Stromal cell of bone marrow (primary cell): ENCODE measurements at regions not wholly inside any gene's neighbourhood (a gene's known extent, or its start where the extent isn't known, plus 50 kb on each side); places are given as distances from the start of the nearest gene placed in this dataset.

Source experiments
- DNase-seq: peaks from one replicate; pipeline ENCODE4 v3.0.0-alpha.2; 2012; ENCODE audit warnings: low read depth

DNA sequence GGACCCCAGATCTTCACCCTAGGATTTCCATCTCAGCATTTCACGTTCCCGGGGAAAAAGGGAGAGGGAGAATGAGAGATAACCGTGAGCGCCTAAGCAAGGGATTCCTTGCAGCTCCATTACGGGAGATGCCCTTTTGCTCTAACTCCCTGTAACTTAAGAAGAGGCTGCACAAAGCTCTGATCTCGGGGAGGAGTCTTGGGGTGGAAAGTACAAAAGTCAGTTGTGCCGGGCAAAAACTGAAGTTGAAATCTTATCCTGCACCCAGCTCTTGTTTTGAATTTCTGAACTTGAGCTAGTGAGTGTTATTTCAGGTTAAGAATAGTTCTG lies 256.4 kb upstream of the SOX21 start:
- DNase-seq = no peak

DNA sequence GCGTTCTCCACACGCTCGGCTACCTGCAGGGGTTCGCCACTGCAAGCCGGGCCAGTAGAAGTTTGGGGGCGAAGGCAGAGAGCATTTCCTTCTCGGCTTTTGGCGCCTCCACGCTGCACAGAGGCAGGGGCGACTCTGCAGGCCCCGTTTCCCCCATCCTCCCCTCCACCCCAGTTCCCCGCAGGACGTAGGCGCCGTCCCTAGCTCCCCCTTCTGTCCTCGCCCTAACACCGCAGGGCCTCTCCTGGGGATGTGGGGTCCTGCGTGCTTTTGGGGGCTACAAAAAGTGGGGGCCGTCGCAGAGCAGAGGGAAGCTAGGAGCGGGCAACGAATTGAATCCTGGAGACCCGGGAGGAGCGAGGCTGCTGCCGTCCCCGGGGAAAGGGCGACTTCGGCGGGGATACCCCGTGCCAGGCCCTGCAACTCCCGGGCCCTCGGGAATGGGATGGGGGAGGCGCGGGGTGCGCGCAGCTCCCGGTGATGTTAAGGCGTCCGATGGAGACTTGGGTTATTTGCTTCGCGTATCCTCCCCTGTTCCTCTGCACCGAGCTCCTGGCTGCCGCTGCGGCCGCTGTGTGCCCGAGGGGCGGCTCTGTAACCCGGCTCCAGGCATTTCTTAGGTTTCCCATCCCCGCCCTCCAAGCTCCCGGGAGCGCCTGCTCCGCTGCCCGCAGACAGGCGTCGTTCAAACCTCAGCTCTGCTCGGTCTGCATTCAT lies 255.9 kb upstream of the SOX21 start:
- no peak for DNase-seq

DNA sequence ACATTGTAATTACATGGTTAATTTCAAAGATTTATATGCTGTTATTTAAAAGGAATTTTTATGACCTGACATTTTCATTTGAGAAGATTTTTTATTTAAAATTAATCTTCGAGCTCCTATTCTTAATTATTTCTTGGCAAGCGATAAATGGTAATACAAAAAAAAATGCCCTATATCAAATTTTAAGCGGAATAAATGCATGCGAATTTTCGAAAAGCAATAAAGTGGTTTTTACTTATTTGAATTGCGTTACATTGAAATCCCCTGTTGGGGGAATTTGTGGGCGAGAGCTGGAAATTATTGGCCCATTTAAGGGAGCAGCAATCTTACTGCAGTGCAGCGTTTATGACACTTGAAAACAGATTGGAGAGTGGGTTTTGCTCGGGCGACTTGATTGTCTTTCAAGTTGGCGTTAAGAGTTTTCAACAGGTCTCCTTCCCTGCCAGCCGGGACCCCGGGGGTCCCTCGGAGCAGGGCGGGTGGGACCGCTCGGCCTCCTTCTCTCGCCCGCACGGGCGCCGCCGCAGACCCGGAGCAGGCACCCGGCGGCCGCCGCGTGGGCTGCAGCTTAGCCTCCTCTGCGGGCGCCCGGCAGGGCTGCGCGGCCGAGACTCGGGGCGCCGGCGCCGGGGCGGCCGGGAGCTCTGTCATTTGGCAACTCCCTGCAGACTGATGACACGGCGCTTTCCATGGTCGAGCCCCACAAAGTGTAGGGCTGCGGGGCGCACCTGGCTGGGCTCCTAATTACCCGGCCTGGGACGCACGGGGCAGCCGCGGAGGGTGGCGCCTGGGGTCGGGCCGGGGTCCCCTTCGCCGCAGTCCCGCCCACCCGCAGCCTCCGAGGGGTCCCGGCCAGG lies 255.1 kb upstream of the SOX21 start:
- DNase-seq = no peak

DNA sequence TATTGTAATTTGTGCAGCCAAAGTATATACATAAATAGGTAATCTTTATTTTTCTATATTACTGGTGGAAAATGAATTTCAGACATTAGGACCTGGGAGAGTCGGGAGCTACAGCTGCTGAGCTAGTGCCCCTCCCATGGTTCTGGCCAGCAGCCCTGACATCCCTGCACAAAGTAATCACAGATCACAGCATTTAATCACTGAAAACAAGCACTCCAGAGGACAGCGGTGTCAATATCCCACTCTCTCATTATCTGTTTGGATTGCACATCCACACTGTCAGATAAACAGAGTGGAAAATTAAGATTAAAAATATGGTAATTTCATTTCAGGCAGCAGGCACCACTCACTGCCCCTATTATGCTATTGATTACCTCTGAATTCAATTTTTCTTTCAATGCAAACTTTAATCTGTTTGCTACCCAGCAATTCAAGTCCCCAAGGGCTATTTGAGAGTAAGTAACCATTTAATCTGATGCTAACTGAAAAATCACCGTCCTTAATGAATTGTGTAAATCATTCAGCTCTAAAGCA lies 254.1 kb upstream of the SOX21 start:
- DNase-seq = no peak

DNA sequence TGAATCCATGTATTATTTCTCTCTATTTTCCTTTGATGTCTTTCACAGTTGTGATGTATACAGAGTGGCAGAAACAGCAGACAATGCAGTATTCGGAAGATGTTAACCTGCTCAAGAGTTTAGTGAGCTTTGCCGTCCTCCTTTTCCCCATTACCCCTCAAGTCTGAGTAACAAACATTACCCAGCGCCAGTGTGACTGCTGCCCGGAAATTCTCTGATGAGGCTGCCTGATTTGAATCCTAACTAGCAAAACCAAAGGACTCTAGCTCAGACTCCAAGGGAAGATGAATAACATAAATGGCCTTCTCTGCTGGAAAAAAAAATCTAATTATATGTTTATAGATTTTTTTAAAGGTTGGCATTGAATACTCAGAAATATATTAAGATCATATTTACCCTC lies 247.3 kb upstream of the SOX21 start:
- no peak for DNase-seq

DNA sequence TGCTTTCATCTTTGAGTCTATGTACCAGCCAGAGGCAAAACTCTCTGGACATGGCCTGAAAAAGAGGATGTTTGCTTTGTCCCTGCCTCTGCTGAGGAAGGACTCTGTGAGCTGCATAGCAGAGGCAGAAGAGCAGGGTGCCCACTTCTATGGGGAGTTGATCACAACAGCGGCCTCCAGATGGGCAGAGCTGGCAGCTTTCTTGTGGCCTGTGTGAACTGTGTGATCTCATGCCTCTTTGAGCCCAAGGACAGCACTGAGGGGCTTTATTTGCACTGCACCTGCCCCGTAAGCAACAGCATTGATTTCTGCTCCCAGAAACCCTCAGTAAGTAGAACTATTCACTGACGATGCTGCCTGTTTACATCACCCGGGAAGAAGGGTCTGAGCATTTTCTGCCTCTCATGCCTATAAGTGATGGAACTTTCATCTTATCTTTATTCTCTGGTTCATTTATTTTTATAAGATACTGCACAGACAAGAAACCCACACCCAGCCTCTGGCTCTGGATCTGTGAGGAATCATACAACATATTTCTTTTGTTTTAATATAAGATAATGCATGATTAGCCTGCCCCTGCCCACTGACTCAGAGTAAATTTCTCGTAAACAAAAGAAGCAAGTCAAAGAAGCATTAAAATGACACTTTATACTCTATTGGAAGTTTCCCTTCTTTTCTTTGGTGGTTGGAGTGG lies 244.2 kb upstream of the SOX21 start:
- no peak for DNase-seq

DNA sequence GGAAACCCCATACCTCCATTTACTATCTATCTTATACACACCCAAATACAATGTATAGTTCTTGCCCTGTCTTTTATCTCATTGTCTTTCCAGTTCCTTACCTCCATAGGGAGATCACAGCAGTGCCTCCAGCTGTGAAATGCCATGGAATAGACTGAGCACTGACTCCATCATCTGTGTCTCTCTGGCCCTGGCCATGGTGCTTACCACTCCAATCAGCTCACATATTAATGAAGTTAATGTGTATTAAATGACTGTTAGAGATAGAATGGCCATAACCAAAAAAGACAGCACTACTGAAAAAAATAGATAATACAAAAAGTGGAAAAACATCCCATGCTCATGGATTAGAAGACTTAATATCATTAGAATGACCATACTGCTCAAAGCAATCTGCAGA lies 240.4 kb upstream of the SOX21 start:
- no peak for DNase-seq

DNA sequence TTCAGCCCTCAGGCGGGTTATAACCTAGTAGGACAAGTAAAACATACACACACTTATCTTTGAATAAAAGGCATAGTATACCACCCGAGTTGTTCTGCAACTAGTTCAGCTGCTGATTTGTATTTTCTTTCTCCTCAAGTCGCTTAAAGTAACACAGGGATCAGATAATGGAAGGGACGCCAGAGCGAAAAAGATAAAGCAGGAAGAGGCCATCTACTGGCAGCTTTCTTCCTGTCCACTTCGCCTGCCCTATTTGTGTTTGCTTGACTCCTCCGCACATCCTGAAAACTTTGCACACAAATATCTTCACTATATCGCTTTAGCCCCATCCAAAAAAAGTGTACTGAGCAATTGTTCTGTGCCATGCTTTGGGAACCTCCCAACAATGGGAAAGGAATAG lies 238.0 kb upstream of the SOX21 start:
- DNase-seq = no peak

DNA sequence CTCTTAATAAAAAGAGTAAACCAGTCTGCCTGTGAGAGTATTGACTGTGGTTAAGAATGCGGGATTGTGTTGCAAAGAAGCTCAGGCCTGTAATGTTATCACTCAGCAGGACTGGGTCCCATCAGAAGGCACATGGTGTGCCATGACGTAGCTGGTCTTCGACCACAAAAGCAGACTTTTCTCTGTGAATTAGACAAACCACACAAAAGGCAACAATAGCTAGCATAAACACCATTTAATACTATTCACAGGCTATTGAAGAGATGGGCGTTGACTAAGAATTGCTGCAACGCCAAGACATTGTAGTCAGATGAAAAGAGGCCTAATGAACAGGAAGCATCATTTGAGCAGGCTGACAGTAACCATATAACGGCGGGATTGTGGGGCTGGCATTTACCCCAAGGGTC lies 235.6 kb upstream of the SOX21 start:
- DNase-seq = no peak

DNA sequence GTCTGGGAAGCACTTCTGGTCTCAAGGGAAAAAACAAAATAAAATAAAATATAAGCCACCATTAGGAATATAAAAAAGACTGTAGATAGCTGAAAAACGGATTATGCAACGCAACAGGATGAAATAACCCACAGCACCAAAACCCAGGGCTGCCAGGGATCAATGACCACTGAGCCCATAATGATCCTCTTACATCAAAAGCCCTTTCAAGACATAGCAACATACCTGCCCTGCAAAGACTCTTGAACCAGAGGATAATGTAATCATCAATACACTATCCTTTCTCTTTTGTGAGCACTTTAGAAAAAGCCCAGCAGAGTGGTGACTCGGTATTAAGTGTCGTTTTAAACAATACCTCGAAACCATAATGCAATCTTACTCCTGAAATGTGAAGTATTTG lies 235.0 kb upstream of the SOX21 start:
- DNase-seq = no peak

DNA sequence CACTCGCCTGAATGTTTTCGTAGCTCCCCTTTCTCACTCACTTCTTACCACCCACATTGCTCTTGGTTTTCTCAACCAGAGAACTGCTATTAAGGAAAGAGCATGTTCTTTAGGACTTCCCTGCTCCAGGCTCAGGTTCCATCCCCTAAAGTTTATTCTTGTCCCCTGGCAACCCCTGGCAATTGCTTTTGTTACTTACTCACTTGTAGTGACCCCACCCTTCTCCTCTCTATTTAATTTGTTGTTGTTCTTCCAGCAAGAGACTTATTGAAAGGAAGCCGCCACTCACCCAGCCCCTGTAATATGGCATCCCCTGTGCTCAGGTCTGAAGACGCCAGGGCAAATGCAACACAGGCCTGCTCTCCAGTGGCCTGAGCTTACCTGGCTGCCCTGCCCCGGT lies 233.7 kb upstream of the SOX21 start:
- DNase-seq = no peak

DNA sequence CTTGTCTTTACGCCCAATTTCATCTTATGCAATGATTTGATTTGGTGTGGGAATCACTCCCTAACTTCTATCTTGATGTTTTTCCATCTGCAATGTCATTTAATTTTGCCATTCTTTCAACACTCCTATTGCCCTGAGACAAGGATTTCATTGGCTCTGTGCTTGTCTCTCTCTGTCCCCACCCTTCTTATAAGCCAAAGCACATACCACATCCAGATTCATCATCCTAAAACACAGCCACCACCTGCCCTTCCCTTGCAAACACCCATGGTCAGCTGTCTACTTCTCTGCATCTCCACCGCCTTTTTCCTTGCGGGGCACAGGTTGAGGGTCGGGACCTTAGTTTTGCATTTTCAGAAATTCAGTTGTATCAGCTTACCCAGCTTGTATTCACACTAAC lies 225.8 kb upstream of the SOX21 start:
- no peak for DNase-seq

DNA sequence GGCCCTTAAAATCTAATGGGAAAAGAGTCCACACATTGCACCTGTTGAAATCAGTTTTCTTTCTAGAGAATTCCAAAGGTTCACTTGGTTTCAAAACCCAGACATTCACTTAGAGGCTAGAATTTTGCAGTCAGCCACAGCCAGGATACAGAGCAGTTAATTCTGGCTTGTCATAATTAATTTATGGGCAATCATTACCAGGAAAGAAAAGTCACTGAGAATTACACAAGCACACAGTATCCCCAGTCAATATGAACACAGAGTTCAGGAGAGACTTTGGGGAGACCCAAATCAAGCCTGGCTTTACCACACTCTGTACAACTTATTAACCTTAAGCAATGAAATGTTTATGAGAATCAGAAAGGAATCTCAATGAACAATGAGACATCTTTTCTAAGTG lies 224.3 kb upstream of the SOX21 start:
- DNase-seq = no peak

DNA sequence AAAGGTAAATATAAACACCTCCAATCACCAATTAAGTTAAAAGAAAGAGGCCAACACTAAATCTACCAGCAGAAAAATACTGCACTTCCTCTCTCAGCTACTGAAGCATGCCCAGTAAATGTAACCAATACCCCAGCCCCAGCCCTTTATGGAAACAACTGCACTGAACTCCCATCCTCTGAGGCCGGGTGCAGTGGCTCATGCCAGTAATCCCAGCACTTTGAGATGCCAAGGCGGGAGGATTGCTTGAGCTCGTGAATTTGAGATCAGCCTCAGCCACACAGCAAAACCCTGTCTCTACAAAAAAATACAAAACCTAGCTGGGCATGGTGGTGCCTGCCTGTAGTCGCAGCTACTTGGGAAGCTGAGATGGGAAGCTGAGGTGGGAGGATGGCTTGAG lies 221.6 kb upstream of the SOX21 start:
- no peak for DNase-seq

DNA sequence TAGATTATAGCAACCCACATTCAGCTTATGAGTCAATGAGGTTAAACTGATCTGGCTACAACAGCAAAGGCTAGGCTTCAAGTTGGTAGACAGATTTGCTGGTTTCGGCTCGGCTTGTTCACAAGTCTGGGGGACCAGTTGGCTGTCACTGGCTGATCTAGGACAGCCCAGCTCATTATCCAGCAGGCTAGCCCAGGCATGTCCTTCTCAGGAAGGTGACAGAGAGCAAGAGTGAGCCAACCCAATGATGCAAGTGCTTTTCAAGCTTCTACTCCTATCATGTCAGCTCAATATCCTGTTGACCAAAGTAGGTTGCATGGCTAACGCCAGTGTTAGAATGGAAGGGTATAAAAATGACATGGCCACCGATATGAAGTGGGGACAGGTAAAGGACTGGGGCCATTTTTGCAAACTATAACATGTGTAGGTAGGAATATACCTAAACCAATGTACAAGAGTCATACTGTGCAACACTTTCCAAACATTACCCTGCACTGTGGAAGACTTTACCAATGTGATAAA lies 220.9 kb upstream of the SOX21 start:
- no peak for DNase-seq

DNA sequence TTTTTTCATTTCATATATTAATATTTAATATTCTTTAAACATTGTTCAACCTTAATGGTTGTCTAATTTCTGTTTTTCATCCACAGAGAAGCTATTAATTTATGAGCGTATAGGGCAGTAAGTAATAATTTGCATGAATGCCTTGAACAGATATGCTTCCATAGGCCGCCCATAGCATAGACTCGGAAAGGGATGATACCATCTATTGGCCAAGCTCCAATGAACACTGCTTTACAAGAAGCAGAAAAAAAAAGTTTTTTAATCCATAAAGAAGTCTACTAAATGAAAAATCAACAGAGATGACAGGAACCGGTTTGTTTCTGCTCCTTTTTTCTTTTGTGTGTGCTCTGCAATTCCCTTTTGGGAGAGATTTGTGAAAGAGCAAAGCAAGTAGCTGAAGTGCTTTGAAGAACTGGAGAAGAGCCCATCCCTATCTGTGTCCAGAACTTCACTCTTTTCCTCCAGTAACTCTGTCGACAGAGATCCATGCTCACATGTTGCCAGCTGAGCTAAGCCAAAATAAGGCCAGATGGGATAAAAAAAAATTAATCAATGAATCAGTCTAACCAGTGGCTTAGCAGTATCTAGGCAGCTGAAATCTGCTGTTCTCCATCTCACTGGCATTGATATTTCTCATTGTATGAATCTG lies 215.9 kb upstream of the SOX21 start:
- no peak for DNase-seq

DNA sequence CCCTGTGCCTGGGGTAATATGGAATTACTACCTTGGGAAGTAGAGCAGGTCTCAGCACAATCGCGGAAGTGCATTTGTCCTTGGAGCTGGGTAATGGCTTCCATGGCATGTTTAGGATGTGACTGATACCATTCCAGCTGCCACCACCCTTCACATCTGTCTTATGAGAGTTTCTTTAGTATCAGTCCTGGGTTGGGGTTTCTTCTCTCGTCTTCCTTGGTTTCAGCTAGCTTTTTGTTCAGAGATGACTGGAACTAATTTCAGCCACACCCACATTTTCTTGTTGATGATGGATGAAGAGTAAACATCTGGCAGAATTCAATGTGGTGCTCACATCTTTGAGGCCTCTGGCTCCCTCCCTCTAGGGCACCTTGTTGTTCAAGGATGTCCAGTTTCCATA lies 212.9 kb upstream of the SOX21 start:
- DNase-seq = no peak

DNA sequence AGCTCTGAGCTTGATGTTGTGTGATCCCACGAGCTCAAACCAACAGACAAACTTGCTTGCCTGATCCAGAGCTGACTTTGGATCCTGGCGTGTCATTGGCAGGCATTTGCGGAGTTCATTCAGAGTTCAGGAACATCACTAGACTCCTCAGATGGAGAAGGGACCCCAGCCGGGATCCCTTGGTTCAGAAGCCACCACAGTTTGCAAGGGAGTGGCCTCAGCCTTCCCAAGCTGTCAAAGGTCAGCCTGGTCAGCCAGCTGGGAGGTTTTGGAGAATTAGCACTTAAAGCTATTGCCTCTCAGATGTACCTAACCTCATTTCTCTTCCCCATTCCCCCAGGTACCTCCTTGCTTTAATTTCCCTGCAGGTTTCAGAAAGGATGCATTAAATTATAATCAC lies 208.8 kb upstream of the SOX21 start:
- DNase-seq = no peak

DNA sequence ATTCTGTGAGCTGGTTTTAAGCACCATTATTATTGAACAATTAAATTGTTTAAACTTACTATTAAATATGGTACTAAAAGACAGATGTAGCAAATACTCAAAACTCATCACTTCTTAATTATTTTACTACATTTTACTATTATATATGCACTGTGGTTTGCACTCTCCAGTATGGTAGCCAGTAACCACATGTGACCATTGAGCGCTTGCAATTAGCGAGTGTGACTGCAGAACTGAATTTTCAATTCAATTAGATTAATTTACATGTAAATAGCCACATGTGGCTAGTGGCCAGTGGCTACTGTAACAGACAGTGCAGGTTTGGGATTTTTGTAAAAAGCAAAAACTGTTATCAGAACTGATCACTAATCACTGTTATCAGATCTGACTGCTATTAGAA lies 208.2 kb upstream of the SOX21 start:
- DNase-seq = no peak

DNA sequence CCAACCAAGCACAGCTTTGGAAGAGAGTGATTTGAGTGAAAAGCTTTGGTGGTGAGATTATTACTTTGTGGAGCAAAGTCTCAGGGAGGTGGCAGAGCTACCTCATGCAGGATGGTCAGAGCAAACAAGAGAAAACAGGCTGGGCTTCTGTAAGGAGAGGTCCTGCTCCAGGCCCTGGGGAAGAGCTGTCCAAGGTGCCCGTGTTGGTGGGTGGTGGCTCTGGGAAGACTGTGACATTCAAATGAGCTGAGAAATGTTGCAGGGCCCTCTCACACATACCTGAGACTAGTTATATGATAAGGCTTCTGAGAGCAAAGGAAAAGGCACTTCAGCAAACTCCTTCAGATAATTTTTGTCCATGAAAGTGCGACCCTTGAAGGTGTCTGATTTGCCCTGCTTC lies 205.5 kb upstream of the SOX21 start:
- no peak for DNase-seq

DNA sequence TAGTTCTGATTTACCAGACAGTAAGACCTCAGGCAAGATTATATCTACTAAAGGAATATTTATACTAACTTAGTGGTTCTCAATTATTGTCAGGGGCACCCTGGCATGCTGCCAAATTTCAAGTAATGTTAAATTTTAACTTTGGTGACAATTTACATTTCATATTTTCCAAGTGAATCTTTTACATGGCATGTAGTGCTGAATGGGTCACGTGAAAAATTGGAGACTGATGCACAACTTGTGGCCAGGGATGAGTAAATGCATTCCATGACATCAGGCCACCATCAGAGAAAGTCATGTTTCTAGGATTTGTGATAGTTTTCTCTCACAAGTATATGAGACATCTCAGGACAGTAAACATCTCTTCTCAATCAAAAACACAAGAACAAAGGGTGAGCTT lies 202.6 kb upstream of the SOX21 start:
- no peak for DNase-seq

DNA sequence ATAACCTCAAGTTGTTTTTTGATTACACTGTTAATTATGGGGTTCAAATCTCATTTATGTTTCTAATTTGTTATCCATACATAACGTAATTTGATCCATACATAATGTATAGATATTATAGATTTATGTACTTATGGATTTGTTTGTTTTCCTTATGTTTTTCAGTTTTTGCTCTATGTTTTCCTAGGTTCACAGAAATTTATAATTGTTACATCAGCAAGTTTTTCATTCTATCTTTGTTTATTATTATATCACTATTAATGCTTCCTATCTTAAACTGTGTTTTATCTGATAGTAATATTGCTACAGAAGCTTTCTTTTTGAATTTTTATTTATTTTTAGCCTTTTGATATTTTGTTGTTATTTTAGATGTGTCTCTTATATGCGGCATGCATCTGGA lies 194.3 kb upstream of the SOX21 start:
- no peak for DNase-seq
